ENCODE measurements at regions not wholly inside any gene's neighbourhood (a gene's known extent, or its start where the extent isn't known, plus 50 kb on each side); places are given as distances from the start of the nearest gene placed in this dataset.

DNA sequence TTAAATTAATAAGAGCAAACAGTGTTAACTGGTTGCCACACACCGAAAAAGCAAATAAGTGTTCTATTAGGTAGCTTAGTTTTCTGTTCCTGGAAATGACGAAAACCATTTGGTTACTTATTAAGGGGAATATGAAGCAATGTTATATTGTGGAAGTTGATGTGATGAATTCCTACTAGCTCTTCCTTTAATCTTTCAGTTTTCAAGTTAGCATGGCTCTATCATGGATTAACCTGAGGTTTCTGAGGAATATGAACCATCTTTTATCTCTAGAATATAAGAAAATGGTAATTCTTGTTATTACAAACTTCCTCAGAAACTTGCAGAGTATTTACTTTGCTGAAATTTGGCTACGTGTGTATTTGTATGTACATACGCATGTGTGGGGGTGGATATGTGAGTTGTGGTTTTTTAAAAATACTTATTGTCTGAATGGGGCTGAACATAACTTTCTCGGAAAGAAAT lies 245.7 kb downstream of the KCNC2 start:
- no peak overlapping the region for H3K27ac ChIP-seq

DNA sequence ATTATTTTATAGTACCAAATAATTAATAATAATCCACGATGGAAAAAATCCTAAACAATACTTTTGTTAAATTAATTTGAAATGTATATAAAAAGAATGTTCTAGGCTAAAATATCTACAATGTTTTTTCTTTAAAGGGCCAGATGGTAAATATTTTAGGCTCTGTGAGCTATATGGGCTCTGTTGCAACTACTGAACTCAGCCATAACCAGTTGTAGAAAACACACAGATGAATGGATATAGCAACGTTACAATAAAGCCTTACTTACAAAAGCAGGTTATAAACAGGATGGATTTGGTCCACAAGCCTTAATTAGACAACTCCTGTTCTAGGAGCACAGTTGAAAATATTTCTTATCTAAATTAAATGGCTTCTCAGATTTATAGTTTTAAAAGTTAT lies 245.2 kb downstream of the KCNC2 start:
- 80% methylated on average over 2 of the region's 2 CpGs for WGBS
- H3K9me3 ChIP-seq = no peaks in the 10 kb centered on the region
- H3K4me1 ChIP-seq (replicated peaks) = no peaks in the 10 kb centered on the region
- no peaks in the 10 kb centered on the region for H3K27me3 ChIP-seq (replicated peaks; ENCODE audit: insufficient read depth)
- no peak for TF ChIP-seq POLR2AphosphoS5 (IDR thresholded peaks at IDR 0.05)
- TF ChIP-seq CTCF (IDR thresholded peaks at IDR 0.05) = no peak
- no peak for TF ChIP-seq POLR2A (IDR thresholded peaks at IDR 0.05)
- no peaks in the 10 kb centered on the region for H3K36me3 ChIP-seq
- DNase-seq (ENCODE audit: low spot score) = no peak
- no peak overlapping the region for H3K4me3 ChIP-seq
- no peak overlapping the region for H3K27ac ChIP-seq
- intact Hi-C loops (cut with DNase I) = no loop called here

More for the DNA sequence above, 245.7 kb downstream of the KCNC2 start:
- no peaks in the 10 kb centered on the region for H3K9me3 ChIP-seq
- intact Hi-C loops (cut with DNase I) = no loop called here
- no peaks in the 10 kb centered on the region for H3K27me3 ChIP-seq (replicated peaks; ENCODE audit: insufficient read depth)
- no peak overlapping the region for H3K4me3 ChIP-seq
- 82% methylated on average over 5 of the region's 5 CpGs for WGBS
- no peak for DNase-seq (ENCODE audit: low spot score)
- TF ChIP-seq POLR2AphosphoS5 (IDR thresholded peaks at IDR 0.05) (no peak), POLR2A (IDR thresholded peaks at IDR 0.05) (no peak), CTCF (IDR thresholded peaks at IDR 0.05) (no peak)
- H3K36me3 ChIP-seq = no peaks in the 10 kb centered on the region
- no peaks in the 10 kb centered on the region for H3K4me1 ChIP-seq (replicated peaks)

- TF ChIP-seq POLR2AphosphoS5 (IDR thresholded peaks at IDR 0.05) (no peak), CTCF (IDR thresholded peaks at IDR 0.05) (no peak), POLR2A (IDR thresholded peaks at IDR 0.05) (no peak)
- no peaks in the 10 kb centered on the region for H3K4me1 ChIP-seq (replicated peaks)
- no peaks in the 10 kb centered on the region for H3K9me3 ChIP-seq
- intact Hi-C loops (cut with DNase I) = no loop called here
- no peak overlapping the region for H3K27ac ChIP-seq
- H3K4me3 ChIP-seq = no peak overlapping the region
- H3K27me3 ChIP-seq (replicated peaks; ENCODE audit: insufficient read depth) = no peaks in the 10 kb centered on the region
- 90% methylated on average over 1 of the region's 1 CpG for WGBS
- DNase-seq (ENCODE audit: low spot score) = no peak
- no peaks in the 10 kb centered on the region for H3K36me3 ChIP-seq
Measured at GRCh38 chr12:74971201-74971600, 238.4 kb downstream of the KCNC2 start.

DNA sequence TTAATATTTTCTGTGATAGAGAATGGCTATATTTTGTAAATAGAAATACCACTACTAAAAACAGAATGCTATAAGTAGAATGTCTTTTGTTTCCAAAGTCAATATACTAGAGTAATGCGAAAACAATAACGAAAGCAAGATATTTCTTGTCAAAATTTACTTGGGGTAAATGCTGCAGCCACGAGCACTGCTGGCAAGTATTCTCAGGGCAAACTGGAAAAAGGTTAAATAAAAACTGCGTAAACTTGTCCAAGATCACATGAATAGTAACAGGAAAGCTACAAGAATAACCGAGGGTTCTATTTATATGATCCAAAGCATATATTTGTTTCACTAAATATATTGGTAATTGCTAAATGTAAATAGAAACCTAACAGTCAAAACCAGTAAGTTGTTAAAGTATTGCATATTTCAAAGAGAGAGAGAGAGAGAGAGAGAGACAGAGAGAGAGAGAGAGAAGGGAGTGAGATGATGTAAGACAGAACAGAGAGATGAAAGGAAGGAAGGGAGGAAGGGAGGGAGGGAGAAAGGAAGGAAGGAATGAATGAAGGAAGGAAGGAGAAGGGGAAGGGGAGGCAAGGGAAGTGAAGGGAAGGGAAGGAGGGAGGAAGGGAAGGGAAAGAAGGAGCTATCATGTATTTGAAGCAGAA lies 231.7 kb downstream of the KCNC2 start:
- TF ChIP-seq POLR2A (IDR thresholded peaks at IDR 0.05) (no peak), CTCF (IDR thresholded peaks at IDR 0.05) (no peak), POLR2AphosphoS5 (IDR thresholded peaks at IDR 0.05) (no peak)
- H3K4me3 ChIP-seq = no peak overlapping the region
- DNase-seq (ENCODE audit: low spot score) = no peak
- 35% methylated on average over 5 of the region's 5 CpGs for WGBS
- no peaks in the 10 kb centered on the region for H3K27me3 ChIP-seq (replicated peaks; ENCODE audit: insufficient read depth)
- intact Hi-C loops (cut with DNase I) = no loop called here
- peak overlapping the region in 1 of 2 donors; percentile 5 for H3K27ac ChIP-seq
- no peaks in the 10 kb centered on the region for H3K9me3 ChIP-seq
- H3K4me1 ChIP-seq (replicated peaks) = peaks cover 4% of the 10 kb centered on the region
- no peaks in the 10 kb centered on the region for H3K36me3 ChIP-seq

DNA sequence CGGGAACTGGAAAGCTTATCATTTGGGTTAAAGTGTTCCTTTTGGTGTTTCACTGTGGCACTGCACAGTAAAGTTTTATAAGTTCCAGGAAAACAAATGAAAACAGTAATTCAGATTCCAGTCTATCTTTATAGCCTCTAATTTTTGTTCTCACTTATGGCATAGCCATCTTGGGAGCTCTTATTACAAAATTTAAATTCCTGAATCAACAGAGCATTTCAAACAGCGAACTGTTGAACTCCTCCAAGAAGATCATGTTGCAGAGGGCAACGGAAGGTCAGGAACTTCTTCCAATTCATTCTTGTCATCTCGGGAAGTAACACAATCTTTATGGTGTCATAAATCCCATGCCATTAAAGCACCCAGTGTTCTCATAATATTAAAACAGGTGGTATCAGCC lies 229.1 kb downstream of the KCNC2 start:
- 4% methylated on average over 4 of the region's 4 CpGs for WGBS
- Histone ChIP-seq H3K27me3 (replicated peaks; ENCODE audit: insufficient read depth) (no peaks in the 10 kb centered on the region), H3K4me1 (replicated peaks) (peaks cover 4% of the 10 kb centered on the region), H3K36me3 (no peaks in the 10 kb centered on the region), H3K27ac (no peak overlapping the region), H3K9me3 (no peaks in the 10 kb centered on the region), H3K4me3 (no peak overlapping the region)
- no peak for TF ChIP-seq CTCF (IDR thresholded peaks at IDR 0.05)
- TF ChIP-seq POLR2A (IDR thresholded peaks at IDR 0.05) = no peak
- peak; percentile 83 for TF ChIP-seq POLR2AphosphoS5 (IDR thresholded peaks at IDR 0.05)
- intact Hi-C loops (cut with DNase I) = no loop called here
- peak; percentile 72 for DNase-seq (ENCODE audit: low spot score)
